Dendritic cell treated with granulocyte-macrophage colony-stimulating factor and Interleukin-4, amounts not matched to agents 40 ng/mL and 50 ng/mL, for 4 days (primary cell): ENCODE measurements at regions not wholly inside any gene's neighbourhood (a gene's known extent, or its start where the extent isn't known, plus 50 kb on each side); places are given as distances from the start of the nearest gene placed in this dataset.

Experiments
- H3K27ac Mint-ChIP-seq: one replicate; pipeline ENCODE4 v1.8.0; 2022; ENCODE audit warnings: mild to moderate bottlenecking, mixed read lengths
- H3K27me3 Mint-ChIP-seq: one replicate; pipeline ENCODE4 v1.8.0; 2022; ENCODE audit warnings: mild to moderate bottlenecking, mixed read lengths
- H3K36me3 Mint-ChIP-seq: one replicate; pipeline ENCODE4 v1.8.0; 2022; ENCODE audit warnings: low read depth, mixed read lengths
- H3K4me1 Mint-ChIP-seq: one replicate; pipeline ENCODE4 v1.8.0; 2022; ENCODE audit warnings: low read depth, mixed read lengths
- H3K4me3 Mint-ChIP-seq: one replicate; pipeline ENCODE4 v1.8.0; 2022; ENCODE audit warnings: mild to moderate bottlenecking, moderate library complexity, mixed read lengths
- H3K9me3 Mint-ChIP-seq: one replicate; pipeline ENCODE4 v1.8.0; 2022; ENCODE audit warnings: mixed read lengths
- intact Hi-C: fragments of 100-400 bp; cut with micrococcal nuclease; formaldehyde crosslinking; loops from one replicate; pipeline ENCODE4 v1.15.0; 2022

DNA sequence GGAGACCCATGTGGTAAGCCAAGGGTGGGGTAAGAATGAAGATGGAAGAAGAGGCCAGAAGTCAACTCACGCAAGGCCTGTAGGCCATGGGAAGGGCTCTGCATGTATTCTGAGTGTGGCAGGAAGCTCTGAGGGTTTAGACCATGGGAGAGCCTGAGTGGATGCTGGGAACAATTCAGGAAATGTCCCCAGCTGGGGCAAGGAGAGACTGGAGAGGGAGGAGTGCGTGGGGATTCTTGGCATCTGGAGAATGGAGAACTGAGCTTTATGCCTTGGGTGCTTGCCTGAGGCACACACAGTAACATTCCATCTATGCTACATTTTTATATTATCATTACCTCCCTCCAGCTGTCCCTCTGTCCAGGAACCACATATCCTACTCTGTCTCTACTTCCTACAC, 50.4 kb upstream of the CD82 start:
- peaks cover 13% of the 10 kb centered on the region for H3K27me3 Mint-ChIP-seq
- H3K4me3 Mint-ChIP-seq, result no peak overlapping the region
- H3K27ac Mint-ChIP-seq, result no peak overlapping the region
- intact Hi-C loops, result no loop called here
- no peaks in the 10 kb centered on the region for H3K9me3 Mint-ChIP-seq
- H3K36me3 Mint-ChIP-seq, result no peaks in the 10 kb centered on the region
- no peaks in the 10 kb centered on the region for H3K4me1 Mint-ChIP-seq
